ENCODE measurements at regions not wholly inside any gene's neighbourhood (a gene's known extent, or its start where the extent isn't known, plus 50 kb on each side); places are given as distances from the start of the nearest gene placed in this dataset.

DNA sequence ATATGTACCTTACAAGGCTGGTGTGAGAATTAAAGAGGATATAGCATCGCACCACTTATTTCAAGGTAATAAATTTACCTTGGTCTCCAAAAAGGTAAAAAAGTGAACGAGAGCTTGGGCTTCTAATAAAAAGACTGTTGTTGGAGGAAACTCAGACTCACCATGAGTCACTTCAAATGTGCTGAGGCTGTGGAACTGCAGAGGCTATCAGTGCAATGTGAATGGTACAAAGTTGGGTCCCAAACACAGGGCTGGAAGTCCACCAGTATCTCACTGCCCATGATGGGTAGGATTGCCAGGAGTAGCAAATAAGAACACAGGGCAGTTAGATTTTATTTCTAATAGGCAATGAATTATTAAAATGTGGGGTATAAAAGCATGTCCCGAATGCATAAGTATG, 200.6 kb downstream of the MAFB start:
- H3K9ac ChIP-seq (ENCODE audit: low read length): no peak overlapping the region
- ATAC-seq: no peak
- intact Hi-C loops (cut with micrococcal nuclease): no loop called here
- ChIA-PET POLR2A (ENCODE audit: unreplicated experiment) (no interaction called here), CTCF (no interaction called here)
- no peaks in the 10 kb centered on the region for H3K4me1 ChIP-seq (ENCODE audit: insufficient read depth, low read length)
- no peak overlapping the region for H3K4me2 ChIP-seq (ENCODE audit: low read length)
- H3F3A ChIP-seq (ENCODE audit: low read length, unreplicated experiment): no peaks in the 10 kb centered on the region
- no peaks in the 10 kb centered on the region for H3K79me2 ChIP-seq (ENCODE audit: low read length)
- no TSS peak for BruUV-seq (replicated peaks)
- H3K36me3 ChIP-seq (ENCODE audit: low read depth, low read length): no peaks in the 10 kb centered on the region
- H3K9me3 ChIP-seq (ENCODE audit: low read length): peaks cover 8% of the 10 kb centered on the region; the same call in 1 of the 2 replicates
- no peak overlapping the region for H3K4me3 ChIP-seq (ENCODE audit: low read length)
- no peak overlapping the region for H3K27ac ChIP-seq (ENCODE audit: low read length)
- TF ChIP-seq, protein P1, sequence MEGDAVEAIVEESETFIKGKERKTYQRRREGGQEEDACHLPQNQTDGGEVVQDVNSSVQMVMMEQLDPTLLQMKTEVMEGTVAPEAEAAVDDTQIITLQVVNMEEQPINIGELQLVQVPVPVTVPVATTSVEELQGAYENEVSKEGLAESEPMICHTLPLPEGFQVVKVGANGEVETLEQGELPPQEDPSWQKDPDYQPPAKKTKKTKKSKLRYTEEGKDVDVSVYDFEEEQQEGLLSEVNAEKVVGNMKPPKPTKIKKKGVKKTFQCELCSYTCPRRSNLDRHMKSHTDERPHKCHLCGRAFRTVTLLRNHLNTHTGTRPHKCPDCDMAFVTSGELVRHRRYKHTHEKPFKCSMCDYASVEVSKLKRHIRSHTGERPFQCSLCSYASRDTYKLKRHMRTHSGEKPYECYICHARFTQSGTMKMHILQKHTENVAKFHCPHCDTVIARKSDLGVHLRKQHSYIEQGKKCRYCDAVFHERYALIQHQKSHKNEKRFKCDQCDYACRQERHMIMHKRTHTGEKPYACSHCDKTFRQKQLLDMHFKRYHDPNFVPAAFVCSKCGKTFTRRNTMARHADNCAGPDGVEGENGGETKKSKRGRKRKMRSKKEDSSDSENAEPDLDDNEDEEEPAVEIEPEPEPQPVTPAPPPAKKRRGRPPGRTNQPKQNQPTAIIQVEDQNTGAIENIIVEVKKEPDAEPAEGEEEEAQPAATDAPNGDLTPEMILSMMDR (conservative IDR thresholded peaks at IDR 0.05; ENCODE audit: low read depth, low read length): no peak
- TF ChIP-seq EZH2 (IDR thresholded peaks at IDR 0.05; ENCODE audit: low read length, unreplicated experiment): no peak
- TF ChIP-seq EZH2phosphoT487 (IDR thresholded peaks at IDR 0.05; ENCODE audit: borderline replicate concordance, low read length): no peak
- no peak for DNase-seq
- H2AFZ ChIP-seq (ENCODE audit: low read length): no peak overlapping the region
- H3K27me3 ChIP-seq (ENCODE audit: low read length): no peaks in the 10 kb centered on the region
- H3K9me2 ChIP-seq (replicated peaks; ENCODE audit: low read length): no peaks in the 10 kb centered on the region
- no peaks in the 10 kb centered on the region for H4K20me1 ChIP-seq (ENCODE audit: low read length)

DNA sequence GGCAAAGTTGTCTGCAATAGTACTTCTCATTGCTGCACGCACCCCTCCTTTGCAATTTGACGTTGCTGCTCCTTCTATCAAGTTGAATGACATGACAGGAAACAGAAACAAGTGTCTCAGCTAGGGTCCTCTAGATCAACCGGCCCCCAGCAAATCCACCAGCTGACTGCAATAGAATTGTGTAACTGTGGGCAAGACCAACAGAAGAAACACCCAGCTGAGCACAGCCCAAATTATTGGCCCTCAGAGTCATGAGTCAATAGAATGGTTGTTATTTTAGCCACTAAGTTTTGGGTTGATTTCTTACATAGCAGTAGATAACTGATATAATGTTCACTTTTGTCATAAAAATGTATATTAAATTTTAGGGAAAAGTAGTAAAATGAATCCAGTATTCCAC, 202.7 kb downstream of the MAFB start:
- POLR2A ChIA-PET (ENCODE audit: unreplicated experiment): no interaction called here
- DNase-seq (no peak), ATAC-seq (no peak)
- Histone ChIP-seq H3K4me1 (ENCODE audit: insufficient read depth, low read length) (no peaks in the 10 kb centered on the region), H3K79me2 (ENCODE audit: low read length) (no peaks in the 10 kb centered on the region), H3K9me2 (replicated peaks; ENCODE audit: low read length) (no peaks in the 10 kb centered on the region), H3K4me2 (ENCODE audit: low read length) (no peak overlapping the region), H3K9ac (ENCODE audit: low read length) (no peak overlapping the region), H3K36me3 (ENCODE audit: low read depth, low read length) (no peaks in the 10 kb centered on the region), H3K27me3 (ENCODE audit: low read length) (no peaks in the 10 kb centered on the region), H3K27ac (ENCODE audit: low read length) (no peak overlapping the region), H3K9me3 (ENCODE audit: low read length) (peaks cover 6% of the 10 kb centered on the region; the same call in 1 of the 2 replicates), H4K20me1 (ENCODE audit: low read length) (no peaks in the 10 kb centered on the region), H2AFZ (ENCODE audit: low read length) (no peak overlapping the region), H3K4me3 (ENCODE audit: low read length) (no peak overlapping the region), H3F3A (ENCODE audit: low read length, unreplicated experiment) (no peaks in the 10 kb centered on the region)
- no TSS peak for BruUV-seq (replicated peaks)
- CTCF ChIA-PET: no interaction called here
- TF ChIP-seq EZH2 (IDR thresholded peaks at IDR 0.05; ENCODE audit: low read length, unreplicated experiment): no peak
- no peak for TF ChIP-seq EZH2phosphoT487 (IDR thresholded peaks at IDR 0.05; ENCODE audit: borderline replicate concordance, low read length)
- TF ChIP-seq, protein P1 (conservative IDR thresholded peaks at IDR 0.05; ENCODE audit: low read depth, low read length): no peak
- intact Hi-C loops (cut with micrococcal nuclease): no loop called here

DNA sequence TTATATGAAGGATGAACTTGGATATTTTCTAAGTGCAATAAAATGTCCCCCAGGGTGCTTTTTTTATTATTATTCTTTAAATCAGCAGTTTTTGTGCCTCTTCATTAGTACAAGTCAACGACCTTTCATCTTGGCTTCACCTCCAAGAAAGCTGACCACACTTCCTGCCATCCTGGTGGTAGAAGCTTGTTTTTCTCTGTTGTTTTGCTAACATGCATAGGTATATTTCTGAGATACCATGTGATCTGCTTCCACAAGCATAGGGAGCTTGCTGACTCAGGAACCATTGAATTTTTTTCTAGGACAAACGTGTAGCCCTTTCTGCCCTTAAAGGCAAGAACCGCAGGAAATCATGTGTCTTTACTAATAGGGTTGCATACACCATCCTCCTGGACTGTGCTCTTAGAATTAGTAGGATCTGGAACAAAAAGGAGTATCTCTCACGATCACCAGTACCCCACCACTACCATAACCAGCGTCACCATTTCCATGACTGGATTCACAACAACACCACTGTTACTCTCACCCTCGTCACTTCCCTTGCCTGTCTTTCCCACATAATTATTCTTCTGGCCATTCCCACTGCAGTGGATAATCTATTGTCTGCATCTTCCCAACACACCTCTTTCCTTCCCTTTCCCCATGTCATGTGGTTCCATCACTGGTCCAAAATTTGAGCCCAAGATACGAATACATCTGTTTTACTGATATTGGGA, 207.1 kb downstream of the MAFB start:
- Histone ChIP-seq H3K27me3 (ENCODE audit: low read length) (no peaks in the 10 kb centered on the region), H4K20me1 (ENCODE audit: low read length) (no peaks in the 10 kb centered on the region), H3K9ac (ENCODE audit: low read length) (no peak overlapping the region), H3K79me2 (ENCODE audit: low read length) (no peaks in the 10 kb centered on the region), H3K4me2 (ENCODE audit: low read length) (no peak overlapping the region), H3K4me1 (ENCODE audit: insufficient read depth, low read length) (no peaks in the 10 kb centered on the region), H3F3A (ENCODE audit: low read length, unreplicated experiment) (no peaks in the 10 kb centered on the region), H3K9me2 (replicated peaks; ENCODE audit: low read length) (no peaks in the 10 kb centered on the region), H2AFZ (ENCODE audit: low read length) (no peak overlapping the region), H3K27ac (ENCODE audit: low read length) (no peak overlapping the region), H3K9me3 (ENCODE audit: low read length) (peaks cover 3% of the 10 kb centered on the region; the same call in 1 of the 2 replicates), H3K36me3 (ENCODE audit: low read depth, low read length) (no peaks in the 10 kb centered on the region), H3K4me3 (ENCODE audit: low read length) (no peak overlapping the region)
- ChIA-PET CTCF (no interaction called here), POLR2A (ENCODE audit: unreplicated experiment) (no interaction called here)
- intact Hi-C loops (cut with micrococcal nuclease): no loop called here
- DNase-seq: no peak
- TF ChIP-seq EZH2phosphoT487 (IDR thresholded peaks at IDR 0.05; ENCODE audit: borderline replicate concordance, low read length) (no peak), EZH2 (IDR thresholded peaks at IDR 0.05; ENCODE audit: low read length, unreplicated experiment) (no peak)
- TF ChIP-seq, protein P1 (conservative IDR thresholded peaks at IDR 0.05; ENCODE audit: low read depth, low read length): no peak
- BruUV-seq (replicated peaks): no TSS peak
- no peak for ATAC-seq
